GM18861 (cell line): ENCODE measurements at regions not wholly inside any gene's neighbourhood (a gene's known extent, or its start where the extent isn't known, plus 50 kb on each side); places are given as distances from the start of the nearest gene placed in this dataset.

Source experiments
- ATAC-seq: cut with Tn5 transposase; IDR thresholded peaks from one replicate; pipeline ENCODE4 v1.9.1; 2021; ENCODE audit not compliant: unreplicated experiment

GRCh38 chr10:105925045-105925785 is 1239.3 kb downstream of the SORCS1 start:
- ATAC-seq: no peak

- no peak for ATAC-seq
These were observed 1243.2 kb downstream of the SORCS1 start for GRCh38 chr10:105921348-105921747.

- no peak for ATAC-seq
These were observed 1250.1 kb downstream of the SORCS1 start for GRCh38 chr10:105914432-105914831.

GRCh38 chr10:105908701-105909100 is 1255.8 kb downstream of the SORCS1 start:
- no peak for ATAC-seq

GRCh38 chr10:105885495-105885894 is 1244.4 kb downstream of the SORCS3 start:
- no peak for ATAC-seq

- no peak for ATAC-seq
These were observed 1238.3 kb downstream of the SORCS3 start for GRCh38 chr10:105879401-105879800.

- no peak for ATAC-seq
These were observed 1234.0 kb downstream of the SORCS3 start for GRCh38 chr10:105875050-105875449.

- no peak for ATAC-seq
These were observed 1231.6 kb downstream of the SORCS3 start for GRCh38 chr10:105872665-105873064.

GRCh38 chr10:105868935-105869334 is 1227.8 kb downstream of the SORCS3 start:
- no peak for ATAC-seq

GRCh38 chr10:105864854-105865253 is 1223.8 kb downstream of the SORCS3 start:
- ATAC-seq: no peak

GRCh38 chr10:105857268-105858264 is 1216.5 kb downstream of the SORCS3 start:
- no peak for ATAC-seq

- no peak for ATAC-seq
These were observed 1214.7 kb downstream of the SORCS3 start for GRCh38 chr10:105855791-105856190.

- ATAC-seq: no peak
These were observed 1203.8 kb downstream of the SORCS3 start for GRCh38 chr10:105844676-105845570.

GRCh38 chr10:105844241-105844640 is 1203.2 kb downstream of the SORCS3 start:
- ATAC-seq: no peak

GRCh38 chr10:105843786-105844185 is 1202.7 kb downstream of the SORCS3 start:
- no peak for ATAC-seq

GRCh38 chr10:105840288-105840770 is 1199.2 kb downstream of the SORCS3 start:
- ATAC-seq: no peak

GRCh38 chr10:105838392-105838791 is 1197.3 kb downstream of the SORCS3 start:
- ATAC-seq: no peak

- ATAC-seq: peak; percentile 98
These were observed 1196.9 kb downstream of the SORCS3 start for GRCh38 chr10:105837951-105838350.

GRCh38 chr10:105834261-105835059 is 1193.4 kb downstream of the SORCS3 start:
- ATAC-seq: no peak

- no peak for ATAC-seq
These were observed 1186.0 kb downstream of the SORCS3 start for GRCh38 chr10:105827133-105827532.
